Neural progenitor cell (in vitro differentiated cells): ENCODE measurements at regions not wholly inside any gene's neighbourhood (a gene's known extent, or its start where the extent isn't known, plus 50 kb on each side); places are given as distances from the start of the nearest gene placed in this dataset.

Experiments
- CTCF ChIP-seq: fragments of 200-600 bp; sonication (generic); IDR thresholded peaks from 2 replicates; pipeline ENCODE4 v1.5.1; 2017; ENCODE audit warnings: antibody characterized with exemption, mild to moderate bottlenecking
- EZH2 ChIP-seq: fragments of 200-600 bp; sonication (generic); IDR thresholded peaks from 2 replicates; pipeline ENCODE4 v1.6.1; 2017; ENCODE audit warnings: antibody characterized with exemption, mild to moderate bottlenecking, moderate library complexity

DNA sequence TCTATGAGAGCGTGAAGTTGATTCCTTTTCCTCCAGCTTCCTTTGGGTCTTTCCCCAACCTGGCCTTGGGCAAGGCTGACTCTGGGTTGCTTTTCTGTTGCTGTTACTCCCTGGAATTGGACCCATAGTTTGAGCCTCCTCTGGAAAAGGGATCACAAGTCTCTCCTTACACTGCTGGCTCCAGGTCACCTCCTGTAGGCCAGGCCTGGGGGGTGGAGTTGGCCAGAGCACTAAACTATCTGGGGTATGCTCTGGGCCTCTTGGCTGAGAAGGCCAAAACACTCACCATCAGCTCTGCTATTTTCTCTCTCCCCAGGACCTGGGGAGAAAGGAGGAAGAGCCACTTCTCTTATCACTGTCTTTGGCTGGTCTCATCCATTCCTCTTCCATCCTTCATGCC lies 56.5 kb upstream of the NCOA1 start:
- TF ChIP-seq CTCF (no peak), EZH2 (no peak)
